Stimulated activated CD4-positive, alpha-beta T cell treated with anti-CD3 and anti-CD28 coated beads, Interleukin-4, amount 100 ng/mL, for 48 hours (primary cell): ENCODE measurements at regions not wholly inside any gene's neighbourhood (a gene's known extent, or its start where the extent isn't known, plus 50 kb on each side); places are given as distances from the start of the nearest gene placed in this dataset.

Source experiments
- DNase-seq, 2 donors: peaks; one replicate each; pipeline ENCODE4 v3.0.0-alpha.2; 2020; ENCODE audit warnings: low read depth in 2 of 2

DNA sequence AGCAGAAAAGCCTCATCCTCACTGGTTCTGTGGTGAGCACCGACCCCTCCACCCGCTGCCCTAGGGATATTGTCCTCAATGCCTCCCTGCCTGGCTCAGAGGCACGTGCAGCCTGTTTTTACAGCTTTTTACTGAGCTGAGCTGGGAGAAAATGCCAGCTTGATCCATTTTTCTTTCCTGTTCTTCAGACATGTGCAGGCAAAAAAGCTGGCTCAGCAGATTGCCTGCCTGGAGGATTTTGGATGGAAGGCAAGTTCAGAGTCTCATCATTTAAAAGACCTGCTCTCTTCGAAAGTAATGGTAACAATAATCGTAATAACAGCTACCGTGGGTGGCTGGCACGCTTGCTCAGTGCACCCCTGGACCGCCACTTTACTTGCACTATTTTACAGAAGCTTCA lies 135.0 kb upstream of the SMIM23 start:
- no peak for DNase-seq

DNA sequence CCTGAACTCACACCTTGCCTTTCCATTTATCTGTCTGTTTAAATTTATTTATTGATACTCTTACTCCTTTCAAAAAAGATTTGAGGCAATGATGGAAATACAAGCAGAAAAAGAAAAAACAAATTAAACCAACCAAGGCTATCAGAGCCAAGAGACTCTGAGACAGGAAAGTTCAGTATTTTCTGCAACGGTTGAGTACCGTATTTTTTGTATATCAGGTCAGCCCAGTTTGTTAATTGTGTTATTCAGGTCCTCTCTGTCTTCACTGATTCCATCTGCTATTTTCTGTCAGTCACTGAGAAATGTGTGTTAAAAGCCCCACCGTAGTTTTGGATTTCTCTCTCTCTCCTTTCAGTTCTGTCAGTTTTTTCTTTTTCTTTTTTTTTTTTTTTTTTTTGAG lies 134.5 kb upstream of the SMIM23 start:
- DNase-seq: no peak

DNA sequence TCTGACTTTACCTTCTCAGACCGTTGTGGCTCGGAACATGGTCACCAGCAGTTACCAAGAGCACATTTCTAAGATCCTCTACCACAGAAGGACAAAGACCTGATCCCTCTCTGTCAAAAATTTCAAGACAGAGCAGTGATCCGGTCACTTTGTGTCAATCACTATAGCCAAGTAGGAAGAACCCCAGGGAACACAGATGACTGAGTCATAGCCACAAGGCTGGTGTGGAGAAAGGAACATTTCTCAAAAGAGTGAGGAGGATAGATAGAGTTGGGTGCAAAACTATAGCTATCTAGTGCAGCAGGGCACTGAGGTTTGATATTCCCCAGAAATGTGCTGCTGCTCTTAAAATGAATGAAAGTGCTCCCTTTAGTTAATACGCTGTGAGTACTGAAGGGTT lies 130.7 kb upstream of the SMIM23 start:
- no peak for DNase-seq

DNA sequence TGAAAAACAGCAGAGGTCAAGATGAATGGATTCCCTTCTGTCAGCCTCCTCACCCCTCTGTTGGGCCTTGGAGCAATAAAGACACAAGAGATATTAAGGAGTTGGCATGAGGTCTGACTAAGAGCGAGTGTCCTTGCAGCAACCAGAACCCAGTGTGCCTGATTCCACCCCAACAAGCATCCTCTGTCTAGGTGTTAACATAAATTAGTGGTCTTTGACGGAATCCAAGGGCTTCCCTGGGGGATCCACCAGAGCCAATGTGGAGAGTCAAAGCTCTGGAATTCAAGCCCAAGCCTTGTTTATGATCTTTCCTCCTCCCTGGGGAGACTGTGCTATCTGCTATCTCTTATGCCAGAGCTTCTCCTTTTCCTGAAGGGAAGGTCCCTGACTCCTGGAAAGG lies 128.1 kb upstream of the SMIM23 start:
- no peak for DNase-seq

DNA sequence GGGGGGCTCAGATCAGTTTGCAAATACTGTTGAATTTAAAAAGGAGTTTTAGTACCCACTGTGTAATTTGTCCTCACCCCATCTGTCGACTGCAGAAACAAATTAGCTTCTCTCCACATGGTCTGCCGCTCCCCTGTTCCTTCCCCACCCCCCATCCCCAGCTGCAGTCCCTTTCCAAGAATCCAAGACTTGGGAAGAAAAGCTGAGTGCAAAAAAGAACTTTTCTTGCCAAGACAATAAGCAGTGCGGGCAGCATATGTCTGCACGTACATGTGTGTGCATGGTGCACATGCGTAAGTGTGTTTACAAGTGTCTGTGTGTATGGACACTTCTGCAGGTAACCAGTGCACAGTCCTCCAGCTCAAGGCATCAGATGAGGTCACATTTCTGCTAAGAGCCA lies 125.7 kb upstream of the SMIM23 start:
- DNase-seq: no peak

DNA sequence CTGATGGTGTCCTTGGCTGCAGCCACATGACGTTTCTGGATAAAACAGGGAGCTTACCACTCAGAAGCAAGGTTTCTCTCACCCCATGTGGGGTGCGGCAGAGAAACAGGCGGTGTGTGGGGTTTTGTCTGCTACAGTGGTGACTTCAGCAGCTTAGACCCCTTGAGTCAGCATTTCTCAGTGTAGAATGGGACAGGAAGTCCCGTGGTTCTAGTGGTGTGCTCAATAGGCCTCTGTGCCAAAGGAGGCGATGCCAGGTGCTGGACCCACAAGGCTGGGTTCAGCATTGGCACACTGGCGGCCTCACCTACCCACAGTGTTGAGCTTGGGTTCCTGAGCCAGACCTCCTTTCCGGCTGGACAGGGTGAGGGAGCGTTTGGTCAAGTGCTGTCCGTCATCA lies 125.2 kb upstream of the SMIM23 start:
- DNase-seq: no peak

DNA sequence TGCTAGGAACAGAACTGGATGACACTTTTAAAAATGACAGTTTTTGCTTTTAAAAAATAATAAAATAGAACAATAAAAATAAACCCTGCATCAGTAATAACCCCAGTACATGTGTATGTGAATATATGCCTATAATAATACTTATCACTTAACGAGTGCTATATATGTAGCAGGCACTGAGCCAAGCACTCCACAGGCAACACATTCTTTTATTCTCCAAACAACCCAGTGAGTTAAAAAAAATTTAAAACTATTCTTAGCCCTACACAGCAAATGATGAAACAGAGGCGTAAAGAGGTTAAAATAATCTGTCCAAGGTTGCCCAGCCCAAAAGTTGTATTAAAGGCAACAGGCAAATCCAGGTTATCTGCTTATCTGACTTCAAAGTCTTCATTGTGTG lies 124.5 kb upstream of the SMIM23 start:
- no peak for DNase-seq

DNA sequence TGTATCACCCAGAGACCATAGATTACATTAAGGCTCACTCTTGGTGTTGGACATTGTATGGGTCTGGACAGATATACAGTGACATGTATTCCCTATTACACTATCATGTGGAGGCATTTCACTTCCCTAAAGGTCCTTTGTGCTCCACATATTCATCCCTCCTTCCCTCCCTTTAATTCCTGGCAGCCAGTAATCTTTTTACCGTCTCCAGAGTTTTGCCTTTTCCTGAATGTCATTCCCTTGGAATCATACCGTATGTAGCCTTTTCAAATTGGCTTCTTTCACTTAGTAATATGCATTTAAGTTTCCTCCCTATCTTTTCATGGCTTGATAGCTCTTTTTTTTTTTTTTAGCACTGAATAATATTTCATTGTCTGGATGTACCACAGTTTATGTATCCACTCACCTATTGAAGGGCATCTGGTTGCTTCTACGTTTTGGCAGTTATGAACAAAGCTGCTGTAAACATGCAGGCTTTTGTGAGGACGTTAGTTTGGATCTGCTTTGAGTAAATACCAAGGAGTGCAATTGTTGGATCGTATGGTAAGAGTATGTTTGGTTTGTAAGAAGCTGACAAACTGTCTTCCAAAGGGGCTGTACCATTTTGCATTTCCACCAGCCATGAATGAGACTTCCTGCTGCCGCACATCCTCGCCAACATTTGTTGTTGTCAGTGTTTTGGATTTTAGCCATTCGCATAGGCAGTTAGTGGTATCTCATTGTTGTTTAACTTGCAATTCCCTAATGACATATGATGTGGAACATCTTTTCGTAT lies 122.1 kb upstream of the SMIM23 start:
- no peak for DNase-seq

DNA sequence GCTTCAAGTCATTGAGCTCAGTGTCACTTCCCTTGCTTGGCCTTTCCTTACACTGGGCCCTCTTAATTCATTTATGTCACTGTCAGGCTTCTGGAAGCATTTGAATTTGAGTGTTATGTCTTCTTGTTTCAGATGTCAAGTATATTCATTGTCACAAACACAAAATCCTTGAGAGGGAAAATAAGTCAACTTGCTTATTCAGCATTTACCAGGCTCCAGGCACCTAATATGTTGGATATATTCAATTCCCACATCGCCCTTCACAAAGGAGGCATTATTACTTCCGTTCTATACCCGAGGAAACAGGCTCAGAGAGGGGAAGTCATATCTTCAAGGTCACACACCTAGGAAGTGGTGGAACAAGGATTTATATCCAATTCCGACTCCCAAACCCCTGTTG lies 121.1 kb upstream of the SMIM23 start:
- DNase-seq: no peak

DNA sequence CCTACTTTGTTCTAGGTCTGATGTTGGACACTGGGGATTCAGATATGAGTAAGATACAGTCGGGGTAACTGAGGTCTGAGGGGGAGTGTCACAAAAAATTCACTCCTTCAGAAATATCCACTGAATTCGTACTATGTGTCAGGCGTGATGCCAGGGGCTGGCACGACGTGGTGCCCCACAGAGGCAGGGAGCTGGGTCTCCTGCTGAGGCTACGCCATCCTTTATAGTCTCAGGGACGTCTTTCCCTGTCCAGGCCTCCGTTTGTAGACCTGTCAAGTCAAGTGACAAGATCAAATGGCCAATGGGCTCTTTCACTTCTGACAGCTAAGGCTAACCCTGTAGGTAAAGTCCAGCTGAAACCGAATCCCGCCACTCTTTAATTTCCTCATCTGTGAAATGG lies 118.8 kb upstream of the SMIM23 start:
- no peak for DNase-seq

DNA sequence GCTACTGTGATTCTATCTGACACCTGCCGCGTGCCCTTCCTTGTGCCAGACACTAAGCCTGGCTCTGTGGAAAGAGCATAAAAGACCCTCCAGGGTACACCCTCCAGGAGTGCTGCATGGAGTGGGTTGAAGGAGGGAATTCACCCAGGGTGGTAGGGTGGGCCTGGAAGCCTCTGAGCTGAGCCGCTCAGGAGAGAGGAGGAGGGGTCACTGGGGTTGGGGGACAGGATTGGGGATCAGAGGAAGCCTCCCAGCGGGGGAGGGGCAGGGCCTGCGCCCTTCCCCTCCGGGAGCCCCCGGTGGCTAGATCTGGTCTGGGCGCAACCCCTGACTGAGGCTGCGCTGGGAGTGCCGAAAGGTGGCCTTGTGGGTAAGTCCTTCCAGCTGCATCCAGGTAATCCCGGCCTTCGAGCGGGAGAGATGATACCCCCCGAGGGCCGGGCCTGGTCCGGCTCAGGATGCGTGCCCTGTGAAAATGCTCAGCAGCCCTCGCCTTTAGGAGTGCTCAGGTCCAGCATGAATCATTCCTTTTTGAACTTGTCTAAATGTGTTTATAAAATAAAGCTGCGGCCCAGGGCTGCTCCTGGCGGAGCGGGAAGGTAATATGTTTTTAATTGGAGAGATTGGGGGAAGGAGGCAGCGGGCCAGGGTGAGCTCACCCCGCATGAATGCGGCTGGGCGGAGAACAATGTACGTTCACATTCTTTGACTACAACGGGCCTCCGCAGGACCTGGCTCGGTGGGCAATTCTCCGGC lies 118.1 kb upstream of the SMIM23 start:
- no peak for DNase-seq

DNA sequence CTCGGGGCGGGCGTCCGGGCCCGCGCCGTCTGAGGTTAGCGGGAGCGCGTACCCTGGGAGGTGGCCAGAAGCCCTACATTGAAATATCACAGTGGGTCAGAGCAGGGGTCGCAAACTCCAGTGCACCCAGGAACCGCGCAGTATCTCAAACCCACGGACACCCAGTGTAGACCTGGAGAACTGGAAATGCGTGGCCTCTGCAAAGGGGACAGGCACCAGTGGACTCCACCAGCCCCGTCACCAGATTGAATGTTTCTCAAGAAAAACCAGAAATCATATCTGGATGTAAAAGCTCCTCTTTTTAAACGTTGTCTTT lies 117.6 kb upstream of the SMIM23 start:
- DNase-seq: no peak

DNA sequence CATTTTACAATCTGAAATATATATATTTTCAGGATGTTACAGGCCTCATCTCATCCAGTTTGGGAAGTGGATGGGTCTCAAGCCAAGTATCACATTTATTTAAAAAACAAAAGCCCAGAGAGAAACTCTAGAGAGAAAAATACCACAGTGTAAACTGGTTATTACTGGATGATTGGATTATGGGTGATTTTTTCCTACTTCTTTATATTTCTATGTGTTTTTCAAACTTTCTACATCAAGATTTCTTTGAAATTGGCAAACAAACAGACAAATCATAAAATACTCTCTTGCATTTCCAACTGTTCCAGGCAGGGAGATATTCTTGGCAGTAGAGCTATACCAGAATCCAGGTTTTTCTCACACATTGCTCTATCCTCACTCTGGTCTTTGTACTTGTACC lies 116.0 kb upstream of the SMIM23 start:
- DNase-seq: no peak

DNA sequence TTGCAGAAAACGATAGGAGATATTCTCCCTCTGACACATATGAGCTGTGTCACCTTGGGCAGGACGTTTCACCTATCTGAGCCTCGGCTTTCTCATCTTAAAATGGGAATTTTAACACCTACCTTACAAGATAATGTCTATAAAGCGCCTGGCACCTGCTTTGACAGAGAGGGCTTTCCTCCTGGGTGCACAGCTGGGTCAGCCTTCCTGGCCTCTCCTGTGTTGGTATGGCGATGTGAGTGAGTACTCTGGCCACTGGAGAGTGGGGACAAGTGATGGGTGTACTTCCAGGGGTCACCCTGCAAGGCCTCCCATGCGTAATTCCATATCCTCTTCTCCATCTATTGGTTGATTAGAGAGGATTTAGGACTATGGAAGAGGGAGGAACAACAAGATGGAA lies 113.1 kb upstream of the SMIM23 start:
- no peak for DNase-seq

DNA sequence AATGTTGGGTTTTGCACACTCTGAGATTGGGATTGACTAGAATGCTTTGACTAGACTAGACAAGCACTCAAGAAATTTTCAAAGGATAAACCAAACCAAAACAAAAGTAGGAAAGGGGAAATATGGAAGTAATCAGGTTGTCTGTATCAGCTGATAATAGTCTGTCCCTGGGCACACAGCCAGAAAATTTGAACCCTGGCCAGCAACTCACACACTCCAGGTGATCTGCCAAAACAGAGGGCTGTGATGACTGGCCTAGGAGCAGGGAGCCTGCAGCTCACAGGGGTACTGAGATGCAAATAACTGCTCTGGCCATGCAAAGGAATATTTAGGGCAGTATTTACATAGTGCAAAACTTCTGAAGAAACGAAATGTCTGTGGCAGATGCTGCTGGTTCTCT lies 112.3 kb upstream of the SMIM23 start:
- no peak for DNase-seq

DNA sequence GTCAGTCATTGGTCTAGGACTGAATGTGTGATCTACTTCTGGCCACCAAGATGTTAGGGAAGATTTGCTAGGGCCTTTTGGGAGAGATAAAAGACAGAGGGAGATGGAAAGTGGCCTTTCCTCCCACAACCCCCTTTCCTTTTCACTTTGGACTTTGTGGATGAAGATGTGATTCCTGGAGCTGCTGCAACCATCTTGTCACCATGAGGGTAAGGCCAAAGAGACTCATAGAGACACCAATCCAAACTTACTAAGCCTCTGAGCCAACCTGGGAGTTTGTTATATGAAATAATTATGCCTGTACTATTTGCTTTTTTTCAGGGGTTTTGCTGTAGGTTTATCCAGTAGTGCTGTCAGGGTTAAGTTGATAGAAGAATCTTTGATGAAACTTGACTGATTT lies 111.8 kb upstream of the SMIM23 start:
- DNase-seq: no peak

DNA sequence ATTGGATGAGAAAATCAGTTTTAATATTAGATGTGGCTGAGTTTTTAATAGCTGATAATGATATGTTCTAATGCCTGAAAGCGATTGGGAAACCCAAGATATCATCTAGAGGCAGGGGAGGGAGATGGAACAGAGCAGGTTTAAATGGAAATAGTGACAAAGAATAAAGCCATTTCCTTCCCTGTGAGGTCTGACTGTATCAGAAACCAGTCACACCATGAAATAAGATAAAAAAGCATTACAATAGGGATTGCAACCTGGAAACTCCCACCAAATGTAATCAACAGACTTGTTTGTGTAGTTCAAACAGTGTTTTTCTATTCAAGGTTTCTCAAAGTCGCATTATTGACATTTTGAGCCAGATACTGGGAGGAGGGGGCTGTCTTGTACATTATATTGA lies 110.1 kb upstream of the SMIM23 start:
- no peak for DNase-seq

DNA sequence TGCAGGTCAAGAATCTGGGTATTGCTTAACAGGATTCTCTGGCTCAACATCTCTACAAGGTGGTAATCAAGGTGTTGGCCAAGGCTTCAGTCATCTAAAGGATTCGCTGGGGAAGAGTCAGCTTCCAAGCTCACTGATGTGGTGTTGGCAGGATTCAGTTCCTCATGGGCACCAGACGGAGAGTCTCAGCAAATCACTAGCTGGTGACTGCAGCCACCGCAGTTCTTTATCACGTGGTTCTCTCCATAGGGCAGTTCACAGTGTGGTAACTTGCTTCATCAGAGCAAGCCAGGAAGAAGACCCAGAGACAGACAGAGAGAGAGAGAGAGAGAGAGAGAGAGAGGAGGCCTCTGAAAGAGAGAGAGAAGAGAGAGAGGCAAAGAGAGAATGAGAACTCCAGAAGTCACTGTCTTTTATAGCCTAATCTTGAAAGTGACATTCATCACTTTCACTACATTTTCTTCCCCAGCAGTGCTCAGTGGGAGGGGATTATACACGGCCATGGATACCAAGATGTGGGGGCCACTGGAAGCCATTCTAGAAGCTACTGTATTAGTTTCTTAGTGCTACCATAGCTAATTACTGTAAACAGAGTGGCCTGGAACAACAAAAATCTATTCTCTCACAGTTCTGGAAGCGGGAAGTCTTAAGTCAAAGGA lies 109.2 kb upstream of the SMIM23 start:
- DNase-seq: no peak

DNA sequence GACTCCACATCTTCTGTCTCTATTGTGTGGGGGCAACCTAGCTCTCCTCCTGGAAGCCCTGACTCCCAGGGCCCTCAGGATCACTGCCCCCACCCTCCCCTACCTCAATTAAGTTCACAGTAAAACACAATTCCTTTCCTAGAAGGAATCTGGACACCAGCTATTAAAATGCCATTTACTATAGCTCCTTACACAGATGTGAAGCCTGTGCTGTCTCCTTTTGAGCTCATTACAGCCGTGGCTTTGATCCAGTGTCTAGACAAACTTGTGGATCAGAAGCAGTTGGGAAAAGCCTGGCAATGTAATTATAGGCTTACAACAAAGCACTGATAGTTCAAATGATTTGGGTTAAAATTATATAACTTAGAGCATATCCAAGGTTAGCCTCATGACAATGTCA lies 107.0 kb upstream of the SMIM23 start:
- DNase-seq: no peak

DNA sequence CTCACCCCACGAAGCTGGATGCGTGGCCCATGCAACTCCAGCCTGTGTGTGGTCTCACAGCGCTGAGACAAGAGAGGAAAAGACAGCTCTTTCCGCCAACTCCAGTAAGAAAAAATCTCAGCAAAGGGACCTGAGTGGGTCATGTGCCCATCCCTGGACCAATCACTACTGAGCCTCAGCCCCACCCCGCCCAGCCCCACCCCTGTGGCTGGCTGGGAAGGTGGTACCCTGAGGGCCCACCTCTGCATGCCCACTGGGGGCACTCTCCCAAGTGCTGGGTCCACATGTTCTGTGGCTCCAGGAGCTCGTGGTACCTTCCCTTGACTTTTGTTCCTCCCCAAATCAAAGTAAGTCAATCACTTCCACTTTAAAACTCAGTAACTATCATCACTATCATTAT lies 105.1 kb upstream of the SMIM23 start:
- no peak for DNase-seq

DNA sequence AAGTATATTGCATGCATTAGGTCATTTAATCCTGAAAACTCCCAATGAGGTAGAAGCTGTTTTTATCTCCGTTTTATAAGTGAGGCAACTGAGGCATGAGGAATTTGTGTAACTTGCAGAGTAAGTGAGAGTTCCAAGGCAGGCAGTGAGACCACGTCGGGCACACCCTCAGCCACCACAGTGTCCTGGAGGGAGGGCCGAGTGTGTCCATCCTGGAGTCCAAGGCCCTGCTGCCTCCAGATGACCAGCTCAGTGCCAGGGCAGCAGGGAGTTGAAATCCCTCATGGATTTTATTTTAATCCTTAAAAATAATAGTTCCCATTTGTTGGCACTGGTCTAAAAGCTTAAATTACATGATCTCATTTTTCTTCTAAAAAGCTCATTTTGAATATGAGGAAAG lies 104.6 kb upstream of the SMIM23 start:
- no peak for DNase-seq

DNA sequence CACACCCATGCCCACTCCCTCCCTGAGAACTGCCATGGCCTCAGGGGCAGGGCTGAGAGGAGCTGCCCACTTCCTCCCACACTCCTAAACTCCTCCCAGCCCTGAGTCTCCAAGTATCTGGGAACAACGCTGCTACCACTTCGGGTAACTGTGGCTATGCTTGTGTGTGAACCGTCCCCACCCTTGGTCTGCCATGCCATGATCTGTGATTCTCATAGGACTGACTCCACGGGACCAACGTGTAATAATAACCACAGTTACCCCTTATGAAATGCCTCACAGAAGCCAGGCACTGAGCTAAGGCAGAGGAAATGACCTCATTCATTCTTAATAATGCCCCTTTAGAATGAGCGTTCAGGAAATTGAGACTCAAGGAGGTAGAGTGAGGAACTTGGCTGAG lies 103.9 kb upstream of the SMIM23 start:
- DNase-seq: no peak

DNA sequence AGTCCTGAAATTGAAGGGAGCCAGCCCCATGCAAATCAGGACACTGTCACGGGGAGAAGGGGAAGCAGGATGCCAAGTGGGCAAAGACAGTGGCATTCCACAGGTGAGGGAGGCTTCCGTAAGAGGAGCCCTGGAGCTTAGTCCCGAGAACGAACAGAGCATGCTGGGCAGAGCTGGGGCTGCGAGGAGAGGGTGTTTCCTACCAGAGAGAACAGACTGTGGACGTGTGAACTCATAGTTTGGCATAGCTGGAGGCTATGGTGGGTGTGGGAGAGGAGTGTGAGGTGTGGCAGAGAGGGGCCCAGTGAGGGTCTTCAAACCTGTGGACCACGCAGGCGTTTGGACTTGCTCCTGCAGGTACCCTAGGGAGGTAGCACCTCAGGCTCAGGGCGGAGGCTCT lies 102.8 kb upstream of the SMIM23 start:
- no peak for DNase-seq
